B cell (primary cell): ENCODE measurements at regions not wholly inside any gene's neighbourhood (a gene's known extent, or its start where the extent isn't known, plus 50 kb on each side); places are given as distances from the start of the nearest gene placed in this dataset.

Experiments used
- CTCF ChIP-seq: fragments of 200-600 bp; IDR thresholded peaks from one replicate; pipeline ENCODE4 v1.8.0; 2022; ENCODE audit warnings: antibody characterized with exemption, mild to moderate bottlenecking
- EZH2 ChIP-seq: IDR thresholded peaks from 2 replicates; pipeline ENCODE4 v1.6.1; 2012; ENCODE audit warnings: borderline replicate concordance, low read depth, mild to moderate bottlenecking, moderate library complexity, low read length; ENCODE audit not compliant: insufficient read depth, poor library complexity, severe bottlenecking

GRCh38 chr16:85541181-85541580 is 71.9 kb upstream of the GSE1 start:
- TF ChIP-seq CTCF (no peak), EZH2 (no peak)
